CD4-positive, alpha-beta T cell treated with Interleukin-4 for 1 hour (primary cell): ENCODE measurements at regions not wholly inside any gene's neighbourhood (a gene's known extent, or its start where the extent isn't known, plus 50 kb on each side); places are given as distances from the start of the nearest gene placed in this dataset.

Experiments
- DNase-seq, 2 donors: peaks; one replicate each; pipeline ENCODE4 v3.0.0-alpha.2; 2020 to 2022

- DNase-seq, result no peak
These were observed 145.3 kb upstream of the DCN start for GRCh38 chr12:91327889-91328288.

GRCh38 chr12:91327131-91327530 is 144.5 kb upstream of the DCN start:
- no peak for DNase-seq

GRCh38 chr12:91326058-91327027 is 143.7 kb upstream of the DCN start:
- peak in 1 of 2 donors; percentile 47 for DNase-seq

- DNase-seq, result no peak
These were observed 138.4 kb upstream of the DCN start for GRCh38 chr12:91320999-91321398.

- no peak for DNase-seq
These were observed 136.6 kb upstream of the DCN start for GRCh38 chr12:91319071-91319760.

- DNase-seq, result no peak
These were observed 134.7 kb upstream of the DCN start for GRCh38 chr12:91317306-91317705.

GRCh38 chr12:91316907-91317269 is 134.3 kb upstream of the DCN start:
- no peak for DNase-seq

- no peak for DNase-seq
These were observed 133.7 kb upstream of the DCN start for GRCh38 chr12:91316161-91316906.

GRCh38 chr12:91311081-91311480 is 128.5 kb upstream of the DCN start:
- DNase-seq, result no peak

GRCh38 chr12:91309450-91309849 is 126.8 kb upstream of the DCN start:
- no peak for DNase-seq

GRCh38 chr12:91307957-91308670 is 125.5 kb upstream of the DCN start:
- no peak for DNase-seq

- no peak for DNase-seq
These were observed 107.7 kb upstream of the DCN start for GRCh38 chr12:91290354-91290753.

- DNase-seq, result no peak
These were observed 107.3 kb upstream of the DCN start for GRCh38 chr12:91289906-91290305.

- no peak for DNase-seq
These were observed 106.5 kb upstream of the DCN start for GRCh38 chr12:91289072-91289471.

- no peak for DNase-seq
These were observed 105.1 kb upstream of the DCN start for GRCh38 chr12:91287753-91288152.

GRCh38 chr12:91278126-91278525 is 95.5 kb upstream of the DCN start:
- DNase-seq, result no peak

- no peak for DNase-seq
These were observed 93.9 kb upstream of the DCN start for GRCh38 chr12:91276509-91276908.

GRCh38 chr12:91275321-91275720 is 92.7 kb upstream of the DCN start:
- DNase-seq, result no peak

- no peak for DNase-seq
These were observed 92.3 kb upstream of the DCN start for GRCh38 chr12:91274916-91275315.

GRCh38 chr12:91273560-91273959 is 90.9 kb upstream of the DCN start:
- no peak for DNase-seq

GRCh38 chr12:91272461-91273063 is 89.9 kb upstream of the DCN start:
- DNase-seq, result no peak

- no peak for DNase-seq
These were observed 88.6 kb upstream of the DCN start for GRCh38 chr12:91271185-91271584.
